Spleen (tissue), 11 donors: ENCODE measurements at regions not wholly inside any gene's neighbourhood (a gene's known extent, or its start where the extent isn't known, plus 50 kb on each side); places are given as distances from the start of the nearest gene placed in this dataset.

Experiments used
- DNase-seq: peaks from one replicate; pipeline ENCODE4 v3.0.0-alpha.2; 2020
- H3K27ac ChIP-seq, 8 donors: fragments of 200-600 bp; sonication (generic) in 7 of 8; 1 replicate in 4 of 8; 2 replicates in 4 of 8; pipeline versions ENCODE4 v1.5.0 to v1.8.0; 2016 to 2021; ENCODE audit warnings: inconsistent platforms in 4 of 8, mild to moderate bottlenecking in 4 of 8, moderate library complexity in 1 of 8
- H3K27me3 ChIP-seq, 7 donors: fragments of 200-600 bp; sonication (generic) in 6 of 7; replicated peaks in 1 of 7; 1 replicate in 4 of 7; 2 replicates in 3 of 7; pipeline versions ENCODE4 v1.5.0 to v1.8.0; 2016 to 2021; ENCODE audit warnings: inconsistent platforms in 3 of 7, mild to moderate bottlenecking in 1 of 7
- H3K36me3 ChIP-seq, 6 donors: fragments of 200-600 bp; sonication (generic) in 5 of 6; 1 replicate in 4 of 6; 2 replicates in 2 of 6; pipeline versions ENCODE4 v1.5.0 to v1.8.0; 2016 to 2021; ENCODE audit warnings: inconsistent platforms in 2 of 6
- H3K4me1 ChIP-seq, 6 donors: fragments of 200-600 bp; sonication (generic) in 5 of 6; 1 replicate in 3 of 6; 2 replicates in 3 of 6; pipeline versions ENCODE4 v1.5.0 to v1.8.0; 2016 to 2021; ENCODE audit warnings: inconsistent platforms in 3 of 6
- H3K4me3 ChIP-seq, 8 donors: fragments of 200-600 bp; sonication (generic) in 7 of 8; 1 replicate in 4 of 8; 2 replicates in 4 of 8; pipeline versions ENCODE4 v1.5.0 to v1.8.0; 2016 to 2021; ENCODE audit warnings: inconsistent platforms in 4 of 8, mild to moderate bottlenecking in 4 of 8, moderate library complexity in 2 of 8
- H3K9me3 ChIP-seq, 8 donors: fragments of 200-600 bp; sonication (generic) in 7 of 8; 1 replicate in 4 of 8; 2 replicates in 4 of 8; pipeline versions ENCODE4 v1.5.0 to v1.8.0; 2016 to 2021; ENCODE audit warnings: inconsistent platforms in 4 of 8
- POLR2A ChIP-seq, 3 donors: fragments of 450-650 bp; IDR thresholded peaks; one replicate each; pipeline ENCODE4 v1.5.1; 2017; ENCODE audit warnings: antibody characterized with exemption in 3 of 3, mild to moderate bottlenecking in 1 of 3
- POLR2AphosphoS5 ChIP-seq, 3 donors: sonication (generic); formaldehyde crosslinking; IDR thresholded peaks; one replicate each; pipeline ENCODE4 v1.5.1; 2017; ENCODE audit warnings: antibody characterized with exemption in 3 of 3
- WGBS, 5 donors: extraction: QIAGEN DNeasy Blood & Tissue Kit in 3 of 5; methylation state at CpG; one replicate each; pipeline versions ENCODE4 v1.1.5 to v1.1.7; 2013 to 2018; 5-methylcytosine and 5-hydroxymethylcytosine counted together
- intact Hi-C: fragments of 100-400 bp; cut with DNase I; formaldehyde crosslinking; loops from one replicate; pipeline ENCODE4 v1.15.0; 2023; ENCODE audit warnings: low total_unique reads
- TF ChIP-seq, protein P1 (sequence below), 11 experiments: fragments of 200-600 bp in 7 of 11; fragments of 450-650 bp in 4 of 11; sonication (generic) in 4 of 11; IDR thresholded peaks in 8 of 11; conservative IDR thresholded peaks in 3 of 11; 1 replicate in 7 of 11; 2 replicates in 4 of 11; pipeline versions ENCODE4 v1.4.0 to v1.8.0; 2016 to 2021; ENCODE audit warnings: antibody characterized with exemption in 11 of 11, inconsistent platforms in 4 of 11, mild to moderate bottlenecking in 1 of 11
- donor health status: healthy with polysubstance abuse.
- donor health status: DM: no; HTN: no; CAD: no; lungs with moderate emphysema.
- donor health status: DM: no; HTN: no; CAD: no.
- donor health status: Bipolar disorder and iron deficiency.
- donor health status: healthy.
- donor health status: DM: no; HTN: no; CAD: no.
- donor health status: DM: yes; HTN: yes; CAD: no.

DNA sequence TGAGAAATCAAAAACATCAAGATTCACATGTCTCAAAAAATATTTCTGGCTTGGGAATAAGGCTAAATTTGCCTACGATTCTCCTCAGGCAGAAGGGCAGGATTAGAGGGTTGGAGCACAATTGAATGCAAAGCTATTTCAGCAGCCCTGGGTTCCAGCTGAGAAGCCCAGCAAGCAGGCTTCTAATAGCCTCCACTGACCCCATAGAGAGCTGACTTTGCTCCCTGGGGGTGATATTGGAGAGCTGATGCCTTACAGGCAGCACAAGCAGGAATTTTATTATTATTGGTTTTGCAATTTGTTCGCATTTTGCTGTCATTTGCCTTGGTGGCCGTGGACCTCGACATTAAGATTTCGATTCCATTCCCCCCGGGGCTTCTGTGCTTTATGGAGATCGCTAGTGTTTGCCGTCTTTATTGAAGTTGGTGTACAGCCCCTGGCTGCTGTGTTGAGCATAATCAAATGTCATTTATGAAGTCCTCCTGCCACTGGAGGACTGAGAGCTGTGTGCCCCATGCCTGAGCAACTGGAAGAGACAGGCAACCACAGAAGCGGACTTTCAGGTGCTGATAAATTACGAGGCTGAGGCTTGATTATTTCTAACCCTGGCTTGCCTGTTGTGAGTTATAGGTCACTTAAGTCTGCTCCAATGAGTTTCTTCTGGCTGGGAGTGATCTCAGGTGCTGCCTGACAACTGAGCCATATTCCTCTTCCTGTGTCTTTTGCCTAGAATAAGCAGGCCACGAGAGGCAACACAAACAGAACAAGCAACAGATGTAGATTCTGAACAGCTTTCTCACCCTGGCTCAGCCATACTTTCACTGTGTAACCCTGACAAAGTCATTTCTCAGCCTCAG, 518.4 kb upstream of the CAMK1G start:
- DNase-seq, result no peak
- intact Hi-C loops, result no loop called here
- Histone ChIP-seq H3K27me3 (no peaks in the 10 kb centered on the region), H3K4me1 (no peaks in the 10 kb centered on the region), H3K9me3 (no peaks in the 10 kb centered on the region), H3K4me3 (no peak overlapping the region), H3K36me3 (no peaks in the 10 kb centered on the region), H3K27ac (no peak overlapping the region)
- WGBS, 5 donors, result 79 to 89% (median 84%) methylated on average over 11 of the region's 11 CpGs
- TF ChIP-seq, protein P1, sequence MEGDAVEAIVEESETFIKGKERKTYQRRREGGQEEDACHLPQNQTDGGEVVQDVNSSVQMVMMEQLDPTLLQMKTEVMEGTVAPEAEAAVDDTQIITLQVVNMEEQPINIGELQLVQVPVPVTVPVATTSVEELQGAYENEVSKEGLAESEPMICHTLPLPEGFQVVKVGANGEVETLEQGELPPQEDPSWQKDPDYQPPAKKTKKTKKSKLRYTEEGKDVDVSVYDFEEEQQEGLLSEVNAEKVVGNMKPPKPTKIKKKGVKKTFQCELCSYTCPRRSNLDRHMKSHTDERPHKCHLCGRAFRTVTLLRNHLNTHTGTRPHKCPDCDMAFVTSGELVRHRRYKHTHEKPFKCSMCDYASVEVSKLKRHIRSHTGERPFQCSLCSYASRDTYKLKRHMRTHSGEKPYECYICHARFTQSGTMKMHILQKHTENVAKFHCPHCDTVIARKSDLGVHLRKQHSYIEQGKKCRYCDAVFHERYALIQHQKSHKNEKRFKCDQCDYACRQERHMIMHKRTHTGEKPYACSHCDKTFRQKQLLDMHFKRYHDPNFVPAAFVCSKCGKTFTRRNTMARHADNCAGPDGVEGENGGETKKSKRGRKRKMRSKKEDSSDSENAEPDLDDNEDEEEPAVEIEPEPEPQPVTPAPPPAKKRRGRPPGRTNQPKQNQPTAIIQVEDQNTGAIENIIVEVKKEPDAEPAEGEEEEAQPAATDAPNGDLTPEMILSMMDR (IDR thresholded peaks at IDR 0.05 in 8 of 11, conservative IDR thresholded peaks at IDR 0.05 in 3 of 11), result no peak
- no peak for TF ChIP-seq POLR2AphosphoS5 (IDR thresholded peaks at IDR 0.05)
- no peak for TF ChIP-seq POLR2A (IDR thresholded peaks at IDR 0.05)

DNA sequence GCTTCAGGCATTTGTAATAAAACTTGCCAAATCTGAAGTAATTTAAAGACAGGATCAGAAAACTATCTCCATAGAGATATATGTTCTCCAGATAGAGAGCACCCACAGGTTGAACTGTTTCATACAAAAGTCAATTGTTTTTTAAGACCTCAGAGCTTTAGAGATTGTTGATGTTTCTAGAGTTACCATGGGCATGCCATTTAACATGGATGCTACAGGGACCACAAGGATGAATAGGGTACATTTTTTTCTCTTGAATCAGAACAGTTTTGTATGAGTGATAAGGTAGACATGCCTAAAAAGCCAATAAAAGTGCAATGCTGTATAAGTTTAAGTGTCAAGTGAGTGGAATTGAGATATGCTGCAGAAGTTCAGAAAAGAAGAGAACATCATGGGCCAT, 511.0 kb upstream of the CAMK1G start:
- no peak for TF ChIP-seq POLR2A (IDR thresholded peaks at IDR 0.05)
- no peak for TF ChIP-seq POLR2AphosphoS5 (IDR thresholded peaks at IDR 0.05)
- TF ChIP-seq, protein P1 (IDR thresholded peaks at IDR 0.05 in 8 of 11, conservative IDR thresholded peaks at IDR 0.05 in 3 of 11), result no peak
- Histone ChIP-seq H3K4me1 (no peaks in the 10 kb centered on the region), H3K36me3 (no peaks in the 10 kb centered on the region), H3K9me3 (no peaks in the 10 kb centered on the region), H3K27ac (no peak overlapping the region), H3K4me3 (no peak overlapping the region), H3K27me3 (no peaks in the 10 kb centered on the region)
- intact Hi-C loops, result no loop called here
- DNase-seq, result no peak

GRCh38 chr1:209073879-209074278, 509.6 kb upstream of the CAMK1G start:
- Histone ChIP-seq H3K9me3 (no peaks in the 10 kb centered on the region), H3K27me3 (no peaks in the 10 kb centered on the region), H3K4me1 (no peaks in the 10 kb centered on the region), H3K36me3 (no peaks in the 10 kb centered on the region), H3K4me3 (no peak overlapping the region), H3K27ac (no peak overlapping the region)
- no peak for DNase-seq
- TF ChIP-seq POLR2AphosphoS5 (IDR thresholded peaks at IDR 0.05) (no peak), POLR2A (IDR thresholded peaks at IDR 0.05) (no peak)
- TF ChIP-seq, protein P1 (IDR thresholded peaks at IDR 0.05 in 8 of 11, conservative IDR thresholded peaks at IDR 0.05 in 3 of 11), result no peak
- intact Hi-C loops, result no loop called here

- Histone ChIP-seq H3K9me3 (no peaks in the 10 kb centered on the region), H3K4me1 (no peaks in the 10 kb centered on the region), H3K4me3 (no peak overlapping the region), H3K27me3 (no peaks in the 10 kb centered on the region), H3K27ac (no peak overlapping the region), H3K36me3 (no peaks in the 10 kb centered on the region)
- DNase-seq, result no peak
- TF ChIP-seq, protein P1 (IDR thresholded peaks at IDR 0.05 in 8 of 11, conservative IDR thresholded peaks at IDR 0.05 in 3 of 11), result no peak
- TF ChIP-seq POLR2AphosphoS5 (IDR thresholded peaks at IDR 0.05) (no peak), POLR2A (IDR thresholded peaks at IDR 0.05) (no peak)
- intact Hi-C loops, result no loop called here
These were observed 508.8 kb upstream of the CAMK1G start for GRCh38 chr1:209074575-209075250.
